H1 (cell line): ENCODE measurements at regions not wholly inside any gene's neighbourhood (a gene's known extent, or its start where the extent isn't known, plus 50 kb on each side); places are given as distances from the start of the nearest gene placed in this dataset.

ENCODE experiments used
- CTCF ChIA-PET: fragments of 300-600 bp; sonication (Branson Sonifier 250); formaldehyde crosslinking; loops from one replicate; lab custom pipeline; 2021; ENCODE audit not compliant: partially characterized antibody; lab: Charles Lee
- POLR2A ChIA-PET: fragments of 300-600 bp; sonication (Branson Sonifier 250); formaldehyde crosslinking; loops from one replicate; lab custom pipeline; 2021; ENCODE audit warnings: inconsistent platforms; ENCODE audit not compliant: partially characterized antibody; lab: Charles Lee
- DNase-seq, 2 experiments: peaks; one replicate each; pipeline versions ENCODE4 v3.0.0 to v3.0.0-alpha.2; 2010 to 2022; ENCODE audit warnings: low spot score in 2 of 2, low read depth in 1 of 2, mixed read lengths in 1 of 2
- FAIRE-seq: peaks from 2 replicates; lab custom pipeline; 2011; peaks lifted over from hg19 to GRCh38; lab: Jason Lieb, UNC
- H2AFZ ChIP-seq: 2 replicates; pipeline ENCODE4 v1.8.1; 2012; ENCODE audit warnings: low read length, inconsistent platforms
- H2AK5ac ChIP-seq: 2 replicates; pipeline ENCODE4 v1.6.1; 2013; ENCODE audit warnings: low read depth, low read length
- H2BK120ac ChIP-seq: replicated peaks from 2 replicates; pipeline ENCODE3; 2013; ENCODE audit warnings: low read depth, low read length, inconsistent platforms
- H2BK12ac ChIP-seq: 2 replicates; pipeline ENCODE4 v1.6.1; 2013; ENCODE audit warnings: low read depth, low read length
- H2BK15ac ChIP-seq: 2 replicates; pipeline ENCODE4 v1.6.1; 2013; ENCODE audit warnings: low read length
- H2BK20ac ChIP-seq: 2 replicates; pipeline ENCODE4 v1.6.1; 2013; ENCODE audit warnings: low read length
- H2BK5ac ChIP-seq: 2 replicates; pipeline ENCODE4 v1.6.1; 2013; ENCODE audit warnings: low read depth, low read length
- H3K14ac ChIP-seq: 2 replicates; pipeline ENCODE4 v1.6.1; 2013; ENCODE audit warnings: inconsistent platforms; ENCODE audit not compliant: insufficient read length
- H3K18ac ChIP-seq: 2 replicates; pipeline ENCODE4 v1.6.1; 2013; ENCODE audit warnings: low read length; ENCODE audit errors: extremely low read depth
- H3K23ac ChIP-seq: 2 replicates; pipeline ENCODE4 v1.6.1; 2013; ENCODE audit warnings: inconsistent platforms; ENCODE audit not compliant: insufficient read length
- H3K23me2 ChIP-seq: 2 replicates; pipeline ENCODE4 v1.6.1; 2013; ENCODE audit warnings: low read depth, low read length
- H3K27ac ChIP-seq: 2 replicates; pipeline ENCODE4 v1.6.1; 2011; ENCODE audit warnings: low read depth, low read length, inconsistent platforms
- H3K27me3 ChIP-seq, 4 experiments: replicated peaks in 1 of 4; 1 replicate in 1 of 4; 2 replicates in 3 of 4; pipeline versions ENCODE4 v1.6.1 to v1.8.1; 2011 to 2013; ENCODE audit warnings: low read length in 3 of 4, mild to moderate bottlenecking in 3 of 4, inconsistent platforms in 2 of 4, mixed read lengths in 2 of 4, moderate library complexity in 1 of 4; ENCODE audit not compliant: control insufficient read depth in 3 of 4, insufficient read depth in 3 of 4; ENCODE audit errors: extremely low read depth in 1 of 4
- H3K36me3 ChIP-seq, 4 experiments: 2 replicates each; pipeline versions ENCODE4 v1.6.1 to v1.8.1; 2011 to 2013; ENCODE audit warnings: mild to moderate bottlenecking in 4 of 4, low read length in 3 of 4, moderate library complexity in 2 of 4, control low read depth in 1 of 4, inconsistent platforms in 1 of 4; ENCODE audit not compliant: insufficient read depth in 4 of 4, control insufficient read depth in 2 of 4
- H3K4ac ChIP-seq: replicated peaks from 2 replicates; pipeline ENCODE3; 2013; ENCODE audit warnings: low read length, low read depth, mixed read lengths, inconsistent platforms; ENCODE audit not compliant: insufficient read length
- H3K4me1 ChIP-seq, 4 experiments: replicated peaks in 1 of 4; 1 replicate in 1 of 4; 2 replicates in 3 of 4; pipeline versions ENCODE4 v1.6.1 to v1.8.1; 2011 to 2013; ENCODE audit warnings: low read length in 3 of 4, inconsistent platforms in 2 of 4, mixed read lengths in 1 of 4; ENCODE audit not compliant: insufficient read depth in 4 of 4, control insufficient read depth in 3 of 4
- H3K4me2 ChIP-seq, 2 experiments: 2 replicates each; pipeline versions ENCODE4 v1.6.1 to v1.8.1; 2011 to 2013; ENCODE audit warnings: low read depth in 2 of 2, low read length in 2 of 2, control low read depth in 1 of 2, inconsistent platforms in 1 of 2, mild to moderate bottlenecking in 1 of 2; ENCODE audit not compliant: insufficient read depth in 1 of 2
- H3K4me3 ChIP-seq, 4 experiments: fragments of 200-600, 300-600 bp in 1 of 4; sonication (generic), shearing (Covaris generic), sonication (Bioruptor Twin) in 1 of 4; 2 replicates each; pipeline versions ENCODE4 v1.5.1 to v1.8.1; 2011 to 2016; ENCODE audit warnings: low read length in 4 of 4, low read depth in 3 of 4, control low read depth in 2 of 4, inconsistent platforms in 2 of 4, mild to moderate bottlenecking in 2 of 4, mixed read lengths in 1 of 4, moderate library complexity in 1 of 4; ENCODE audit not compliant: insufficient read depth in 2 of 4; ENCODE audit errors: extremely low read depth in 1 of 4
- H3K56ac ChIP-seq: replicated peaks from 2 replicates; pipeline ENCODE3; 2013; ENCODE audit warnings: low read depth, mild to moderate bottlenecking, mixed read lengths, low read length, inconsistent platforms; ENCODE audit not compliant: insufficient read length
- H3K79me1 ChIP-seq: 2 replicates; pipeline ENCODE4 v1.6.1; 2013; ENCODE audit warnings: low read depth, low read length, control low read depth
- H3K79me2 ChIP-seq, 2 experiments: 2 replicates each; pipeline versions ENCODE4 v1.6.1 to v1.8.1; 2012 to 2013; ENCODE audit warnings: low read length in 2 of 2, mild to moderate bottlenecking in 2 of 2, inconsistent platforms in 1 of 2; ENCODE audit not compliant: insufficient read depth in 2 of 2, control insufficient read depth in 1 of 2
- H3K9ac ChIP-seq, 4 experiments: replicated peaks in 1 of 4; 1 replicate in 1 of 4; 2 replicates in 3 of 4; pipeline versions ENCODE4 v1.6.1 to v1.8.1; 2011 to 2013; ENCODE audit warnings: low read depth in 3 of 4, low read length in 3 of 4, control low read depth in 2 of 4, mild to moderate bottlenecking in 2 of 4, moderate library complexity in 2 of 4, inconsistent platforms in 1 of 4; ENCODE audit errors: extremely low read depth in 1 of 4
- H3K9me3 ChIP-seq, 2 experiments: 2 replicates each; pipeline versions ENCODE4 v1.6.1 to v1.8.1; 2012 to 2013; ENCODE audit warnings: mild to moderate bottlenecking in 2 of 2, moderate library complexity in 2 of 2, control low read depth in 1 of 2, inconsistent platforms in 1 of 2, low read depth in 1 of 2, low read length in 1 of 2, mixed read lengths in 1 of 2; ENCODE audit not compliant: insufficient read depth in 2 of 2
- H4K20me1 ChIP-seq, 2 experiments: replicated peaks in 1 of 2; 2 replicates each; pipeline versions ENCODE3 to v1.8.1; 2011 to 2013; ENCODE audit warnings: inconsistent platforms in 2 of 2, low read length in 2 of 2, mild to moderate bottlenecking in 1 of 2; ENCODE audit not compliant: insufficient read depth in 2 of 2, control insufficient read depth in 1 of 2
- H4K5ac ChIP-seq: 2 replicates; pipeline ENCODE4 v1.6.1; 2013; ENCODE audit warnings: low read length, low read depth, mixed read lengths, inconsistent platforms; ENCODE audit not compliant: insufficient read length
- H4K8ac ChIP-seq: 2 replicates; pipeline ENCODE4 v1.8.0; 2013; ENCODE audit warnings: mild to moderate bottlenecking, moderate library complexity, low read length, inconsistent platforms; ENCODE audit not compliant: insufficient read depth; ENCODE audit errors: extremely low read depth
- H4K91ac ChIP-seq: replicated peaks from 2 replicates; pipeline ENCODE3; 2013; ENCODE audit warnings: low read length, mixed read lengths, inconsistent platforms; ENCODE audit not compliant: insufficient read length
- BACH1 ChIP-seq: IDR thresholded peaks from 2 replicates; pipeline ENCODE4 v1.6.1; 2012; ENCODE audit warnings: low read length, improper control_type of control experiment
- TEAD4 ChIP-seq: IDR thresholded peaks from 2 replicates; pipeline ENCODE4 v1.6.1; 2012; ENCODE audit warnings: low read depth, low read length, inconsistent platforms, mixed read lengths
- WGBS, 2 experiments: shearing (Covaris generic) in 1 of 2; methylation state at CpG; one replicate each; pipeline versions ENCODE4 v1.1.6 to v1.1.7; 2013 to 2015; ENCODE audit warnings: low lambda C conversion rate in 2 of 2, mixed read lengths in 2 of 2, inconsistent platforms in 1 of 2, low coverage in 1 of 2, missing lambda C conversion rate in 1 of 2; ENCODE audit not compliant: insufficient replicate concordance in 2 of 2, insufficient coverage in 1 of 2, insufficient read length in 1 of 2; ENCODE audit errors: extremely low coverage in 1 of 2, missing lambda C conversion rate in 1 of 2; 5-methylcytosine and 5-hydroxymethylcytosine counted together

DNA sequence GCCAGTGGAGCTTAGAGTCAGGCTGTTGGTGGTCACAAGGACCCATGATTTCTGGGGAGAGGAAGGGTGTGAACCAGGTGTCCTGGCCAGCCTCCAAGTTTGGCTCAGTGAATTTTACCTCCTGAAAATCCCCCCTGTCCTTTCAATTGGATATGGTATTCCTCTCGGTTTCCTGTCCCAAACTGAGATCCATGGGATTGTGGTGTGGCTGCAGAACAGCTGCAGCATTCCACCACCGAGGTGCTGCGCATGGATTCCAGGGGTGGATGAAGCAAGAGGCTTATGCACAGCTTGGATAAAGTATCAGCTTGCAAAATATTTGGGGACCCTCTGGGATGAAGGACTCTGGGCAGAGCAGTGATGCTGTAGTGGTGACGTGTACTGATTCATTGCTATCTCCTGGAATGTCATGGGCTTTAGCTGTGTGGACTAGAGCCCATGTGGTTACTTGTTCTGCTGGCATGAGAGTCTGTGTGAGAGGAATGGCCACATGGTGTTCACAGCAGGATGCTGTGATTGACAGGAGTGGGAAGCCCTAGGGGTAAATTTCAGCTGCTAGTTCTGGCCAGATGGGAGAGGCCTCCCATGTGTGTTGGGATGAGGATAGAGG, 148.7 kb upstream of the SPAG17 start:
- H4K5ac ChIP-seq, result no peak overlapping the region
- no peaks in the 10 kb centered on the region for H3K79me2 ChIP-seq
- POLR2A ChIA-PET, result no interaction called here
- H3K4me1 ChIP-seq, result peaks cover 0 to 7% (median 1%) of the 10 kb centered on the region in 4 experiments; a peak in 4 of 7 replicates
- 90% methylated on average over 4 of the region's 4 CpGs; no CpG with 5 or more reads in 1 of the 2 experiments for WGBS, 2 experiments
- H3K4ac ChIP-seq, result no peak overlapping the region
- no peak overlapping the region for H3K27ac ChIP-seq
- no peak overlapping the region for H3K4me2 ChIP-seq
- CTCF ChIA-PET, result no interaction called here
- H3K9me3 ChIP-seq, result no peaks in the 10 kb centered on the region
- H2BK120ac ChIP-seq, result no peak overlapping the region
- no peak overlapping the region for H3K56ac ChIP-seq
- no peaks in the 10 kb centered on the region for H4K20me1 ChIP-seq
- H3K23me2 ChIP-seq, result no peaks in the 10 kb centered on the region
- H3K36me3 ChIP-seq, result no peaks in the 10 kb centered on the region
- no peak overlapping the region for H2BK20ac ChIP-seq
- no peak overlapping the region for H2BK5ac ChIP-seq
- H2AFZ ChIP-seq, result no peak overlapping the region
- no peak overlapping the region for H3K4me3 ChIP-seq
- DNase-seq (no peak), FAIRE-seq (peak; percentile 81)
- no peak overlapping the region for H4K91ac ChIP-seq
- no peak overlapping the region for H2BK15ac ChIP-seq
- no peak overlapping the region for H4K8ac ChIP-seq
- H3K9ac ChIP-seq, result no peak overlapping the region
- no peaks in the 10 kb centered on the region for H3K27me3 ChIP-seq
- no peak overlapping the region for H3K14ac ChIP-seq
- no peak overlapping the region for H2BK12ac ChIP-seq
- H3K23ac ChIP-seq, result no peak overlapping the region
- no peak overlapping the region for H2AK5ac ChIP-seq
- no peak for TF ChIP-seq BACH1
- TF ChIP-seq TEAD4, result peak; percentile 57; the same call in 1 of the 2 replicates
- H3K79me1 ChIP-seq, result no peaks in the 10 kb centered on the region
- H3K18ac ChIP-seq, result no peak overlapping the region
